Stimulated activated naive CD8-positive, alpha-beta T cell treated with anti-CD3 and anti-CD28 coated beads, Interleukin-15, Interleukin-2, amounts not matched to agents 100 ng/mL and 50 ng/mL, for 24 hours (primary cell): ENCODE measurements at regions not wholly inside any gene's neighbourhood (a gene's known extent, or its start where the extent isn't known, plus 50 kb on each side); places are given as distances from the start of the nearest gene placed in this dataset.

Experiments used
- H3K27ac Mint-ChIP-seq: one replicate; pipeline ENCODE4 v1.8.0; 2021; ENCODE audit warnings: mild to moderate bottlenecking, mixed read lengths
- H3K27me3 Mint-ChIP-seq: one replicate; pipeline ENCODE4 v1.8.0; 2021; ENCODE audit warnings: mixed read lengths
- H3K36me3 Mint-ChIP-seq: one replicate; pipeline ENCODE4 v1.8.0; 2021; ENCODE audit warnings: low read depth, mixed read lengths
- H3K4me1 Mint-ChIP-seq: one replicate; pipeline ENCODE4 v1.8.0; 2021; ENCODE audit warnings: low read depth, mixed read lengths
- H3K4me3 Mint-ChIP-seq: one replicate; pipeline ENCODE4 v1.8.0; 2021; ENCODE audit warnings: mild to moderate bottlenecking, mixed read lengths
- H3K9me3 Mint-ChIP-seq: one replicate; pipeline ENCODE4 v1.8.0; 2021; ENCODE audit warnings: mixed read lengths

GRCh38 chr22:27461470-27461869 lies 340.1 kb downstream of the MN1 start:
- Mint-ChIP-seq H3K4me3 (no peak overlapping the region), H3K4me1 (no peaks in the 10 kb centered on the region), H3K36me3 (no peaks in the 10 kb centered on the region), H3K27ac (no peak overlapping the region), H3K27me3 (peaks cover 9% of the 10 kb centered on the region), H3K9me3 (no peaks in the 10 kb centered on the region)

GRCh38 chr22:27462190-27462589 lies 339.4 kb downstream of the MN1 start:
- Mint-ChIP-seq H3K27ac (no peak overlapping the region), H3K27me3 (peaks cover 9% of the 10 kb centered on the region), H3K9me3 (no peaks in the 10 kb centered on the region), H3K36me3 (no peaks in the 10 kb centered on the region), H3K4me3 (no peak overlapping the region), H3K4me1 (no peaks in the 10 kb centered on the region)

- peaks cover 9% of the 10 kb centered on the region for H3K27me3 Mint-ChIP-seq
- H3K27ac Mint-ChIP-seq: no peak overlapping the region
- H3K4me1 Mint-ChIP-seq: no peaks in the 10 kb centered on the region
- H3K9me3 Mint-ChIP-seq: no peaks in the 10 kb centered on the region
- H3K4me3 Mint-ChIP-seq: no peak overlapping the region
- no peaks in the 10 kb centered on the region for H3K36me3 Mint-ChIP-seq
Observed at GRCh38 chr22:27463121-27463660, 338.4 kb downstream of the MN1 start.

- H3K4me1 Mint-ChIP-seq: no peaks in the 10 kb centered on the region
- peaks cover 4% of the 10 kb centered on the region for H3K27me3 Mint-ChIP-seq
- H3K4me3 Mint-ChIP-seq: no peak overlapping the region
- no peaks in the 10 kb centered on the region for H3K36me3 Mint-ChIP-seq
- H3K9me3 Mint-ChIP-seq: no peaks in the 10 kb centered on the region
- H3K27ac Mint-ChIP-seq: no peak overlapping the region
Observed at GRCh38 chr22:27466229-27466628, 335.3 kb downstream of the MN1 start.

- no peaks in the 10 kb centered on the region for H3K4me1 Mint-ChIP-seq
- no peak overlapping the region for H3K4me3 Mint-ChIP-seq
- H3K36me3 Mint-ChIP-seq: no peaks in the 10 kb centered on the region
- H3K27me3 Mint-ChIP-seq: peaks cover 4% of the 10 kb centered on the region
- H3K9me3 Mint-ChIP-seq: no peaks in the 10 kb centered on the region
- H3K27ac Mint-ChIP-seq: no peak overlapping the region
Observed at GRCh38 chr22:27466778-27467438, 334.6 kb downstream of the MN1 start.

- H3K36me3 Mint-ChIP-seq: no peaks in the 10 kb centered on the region
- H3K27me3 Mint-ChIP-seq: peaks cover 4% of the 10 kb centered on the region
- H3K4me1 Mint-ChIP-seq: no peaks in the 10 kb centered on the region
- H3K9me3 Mint-ChIP-seq: no peaks in the 10 kb centered on the region
- H3K27ac Mint-ChIP-seq: no peak overlapping the region
- no peak overlapping the region for H3K4me3 Mint-ChIP-seq
Observed at GRCh38 chr22:27467711-27468110, 333.8 kb downstream of the MN1 start.

GRCh38 chr22:27468712-27469111 lies 332.8 kb downstream of the MN1 start:
- Mint-ChIP-seq H3K4me1 (no peaks in the 10 kb centered on the region), H3K4me3 (no peak overlapping the region), H3K27ac (no peak overlapping the region), H3K9me3 (no peaks in the 10 kb centered on the region), H3K36me3 (no peaks in the 10 kb centered on the region), H3K27me3 (no peaks in the 10 kb centered on the region)

GRCh38 chr22:27470169-27470772 lies 331.3 kb downstream of the MN1 start:
- no peak overlapping the region for H3K4me3 Mint-ChIP-seq
- H3K27ac Mint-ChIP-seq: no peak overlapping the region
- no peaks in the 10 kb centered on the region for H3K9me3 Mint-ChIP-seq
- H3K27me3 Mint-ChIP-seq: no peaks in the 10 kb centered on the region
- H3K4me1 Mint-ChIP-seq: no peaks in the 10 kb centered on the region
- H3K36me3 Mint-ChIP-seq: no peaks in the 10 kb centered on the region

- Mint-ChIP-seq H3K9me3 (no peaks in the 10 kb centered on the region), H3K4me3 (no peak overlapping the region), H3K27me3 (no peaks in the 10 kb centered on the region), H3K36me3 (no peaks in the 10 kb centered on the region), H3K4me1 (no peaks in the 10 kb centered on the region), H3K27ac (no peak overlapping the region)
Observed at GRCh38 chr22:27472975-27473374, 328.6 kb downstream of the MN1 start.

- Mint-ChIP-seq H3K27ac (no peak overlapping the region), H3K27me3 (no peaks in the 10 kb centered on the region), H3K36me3 (no peaks in the 10 kb centered on the region), H3K9me3 (no peaks in the 10 kb centered on the region), H3K4me1 (no peaks in the 10 kb centered on the region), H3K4me3 (no peak overlapping the region)
Observed at GRCh38 chr22:27473533-27473932, 328.0 kb downstream of the MN1 start.

- Mint-ChIP-seq H3K36me3 (no peaks in the 10 kb centered on the region), H3K4me3 (no peak overlapping the region), H3K4me1 (no peaks in the 10 kb centered on the region), H3K27ac (no peak overlapping the region), H3K27me3 (no peaks in the 10 kb centered on the region), H3K9me3 (no peaks in the 10 kb centered on the region)
Observed at GRCh38 chr22:27474112-27474571, 327.4 kb downstream of the MN1 start.

- Mint-ChIP-seq H3K9me3 (no peaks in the 10 kb centered on the region), H3K4me1 (no peaks in the 10 kb centered on the region), H3K27ac (no peak overlapping the region), H3K4me3 (no peak overlapping the region), H3K36me3 (no peaks in the 10 kb centered on the region), H3K27me3 (no peaks in the 10 kb centered on the region)
Observed at GRCh38 chr22:27474711-27475547, 326.6 kb downstream of the MN1 start.

- no peaks in the 10 kb centered on the region for H3K27me3 Mint-ChIP-seq
- no peaks in the 10 kb centered on the region for H3K4me1 Mint-ChIP-seq
- no peak overlapping the region for H3K27ac Mint-ChIP-seq
- H3K36me3 Mint-ChIP-seq: no peaks in the 10 kb centered on the region
- H3K4me3 Mint-ChIP-seq: no peak overlapping the region
- no peaks in the 10 kb centered on the region for H3K9me3 Mint-ChIP-seq
Observed at GRCh38 chr22:27475548-27475897, 326.0 kb downstream of the MN1 start.

GRCh38 chr22:27476318-27476717 lies 325.2 kb downstream of the MN1 start:
- no peak overlapping the region for H3K4me3 Mint-ChIP-seq
- H3K27ac Mint-ChIP-seq: no peak overlapping the region
- H3K36me3 Mint-ChIP-seq: no peaks in the 10 kb centered on the region
- H3K27me3 Mint-ChIP-seq: no peaks in the 10 kb centered on the region
- no peaks in the 10 kb centered on the region for H3K9me3 Mint-ChIP-seq
- H3K4me1 Mint-ChIP-seq: no peaks in the 10 kb centered on the region

GRCh38 chr22:27476729-27477128 lies 324.8 kb downstream of the MN1 start:
- no peak overlapping the region for H3K4me3 Mint-ChIP-seq
- H3K4me1 Mint-ChIP-seq: no peaks in the 10 kb centered on the region
- no peaks in the 10 kb centered on the region for H3K27me3 Mint-ChIP-seq
- no peaks in the 10 kb centered on the region for H3K9me3 Mint-ChIP-seq
- H3K27ac Mint-ChIP-seq: no peak overlapping the region
- no peaks in the 10 kb centered on the region for H3K36me3 Mint-ChIP-seq
